Suprapubic skin (tissue), 4 donors: ENCODE measurements at regions not wholly inside any gene's neighbourhood (a gene's known extent, or its start where the extent isn't known, plus 50 kb on each side); places are given as distances from the start of the nearest gene placed in this dataset.

Experiments
- DNase-seq, 2 donors: peaks; one replicate each; pipeline ENCODE4 v3.0.0-alpha.2; 2019; ENCODE audit warnings: low spot score in 2 of 2
- H3K27ac ChIP-seq: fragments of 200-600 bp; sonication (generic); one replicate; pipeline ENCODE4 v1.5.1; 2019
- H3K27me3 ChIP-seq: fragments of 200-600 bp; sonication (generic); one replicate; pipeline ENCODE4 v1.5.1; 2019
- H3K36me3 ChIP-seq: fragments of 200-600 bp; sonication (generic); one replicate; pipeline ENCODE4 v1.5.1; 2019
- H3K4me1 ChIP-seq: fragments of 200-600 bp; sonication (generic); one replicate; pipeline ENCODE4 v1.5.1; 2019
- H3K4me3 ChIP-seq: fragments of 200-600 bp; sonication (generic); one replicate; pipeline ENCODE4 v1.5.1; 2019; ENCODE audit warnings: mild to moderate bottlenecking
- H3K9me3 ChIP-seq: fragments of 200-600 bp; sonication (generic); one replicate; pipeline ENCODE4 v1.5.1; 2019
- CTCF ChIP-seq, 2 donors: fragments of 200-600 bp in 1 of 2; fragments of 450-650 bp in 1 of 2; sonication (generic) in 1 of 2; IDR thresholded peaks; one replicate each; pipeline ENCODE4 v1.5.1; 2016 to 2019; ENCODE audit warnings: antibody characterized with exemption in 2 of 2, mild to moderate bottlenecking in 1 of 2, moderate library complexity in 1 of 2
- EP300 ChIP-seq: sonication (generic); formaldehyde crosslinking; IDR thresholded peaks from one replicate; pipeline ENCODE4 v1.6.1; 2017; ENCODE audit warnings: antibody characterized with exemption
- POLR2A ChIP-seq, 2 donors: fragments of 450-650 bp; IDR thresholded peaks; one replicate each; pipeline ENCODE4 v1.6.1; 2017; ENCODE audit warnings: antibody characterized with exemption in 2 of 2, mild to moderate bottlenecking in 2 of 2, moderate library complexity in 2 of 2
- POLR2AphosphoS5 ChIP-seq, 3 donors: sonication (generic); formaldehyde crosslinking; IDR thresholded peaks; one replicate each; pipeline ENCODE4 v1.6.1; 2017; ENCODE audit warnings: antibody characterized with exemption in 3 of 3
- WGBS: methylation state at CpG from one replicate; pipeline ENCODE4 v1.1.5; 2018; 5-methylcytosine and 5-hydroxymethylcytosine counted together

- Histone ChIP-seq H3K27ac (no peak overlapping the region), H3K4me1 (peaks cover 11% of the 10 kb centered on the region), H3K4me3 (no peak overlapping the region), H3K27me3 (no peaks in the 10 kb centered on the region), H3K9me3 (no peaks in the 10 kb centered on the region), H3K36me3 (no peaks in the 10 kb centered on the region)
- TF ChIP-seq POLR2AphosphoS5 (IDR thresholded peaks at IDR 0.05) (no peak), EP300 (no peak), POLR2A (IDR thresholded peaks at IDR 0.05) (no peak), CTCF (IDR thresholded peaks at IDR 0.05) (no peak)
- 55% methylated on average over 5 of the region's 5 CpGs for WGBS
- DNase-seq: no peak
Measured at GRCh38 chr9:129365196-129365595, 187.1 kb upstream of the IER5L start.

- H3K36me3 ChIP-seq: no peaks in the 10 kb centered on the region
- DNase-seq: peak in 1 of 2 donors; percentile 46
- no peak overlapping the region for H3K4me3 ChIP-seq
- no peaks in the 10 kb centered on the region for H3K9me3 ChIP-seq
- 92% methylated on average over 10 of the region's 10 CpGs for WGBS
- peaks cover 11% of the 10 kb centered on the region for H3K4me1 ChIP-seq
- H3K27me3 ChIP-seq: no peaks in the 10 kb centered on the region
- TF ChIP-seq POLR2A (IDR thresholded peaks at IDR 0.05) (no peak), POLR2AphosphoS5 (IDR thresholded peaks at IDR 0.05) (no peak), CTCF (IDR thresholded peaks at IDR 0.05) (no peak), EP300 (no peak)
- no peak overlapping the region for H3K27ac ChIP-seq
Measured at GRCh38 chr9:129363216-129363873, 185.3 kb upstream of the IER5L start.

GRCh38 chr9:129362287-129363000 is 184.4 kb upstream of the IER5L start:
- no peak for DNase-seq
- Histone ChIP-seq H3K9me3 (no peaks in the 10 kb centered on the region), H3K4me1 (peaks cover 11% of the 10 kb centered on the region), H3K4me3 (no peak overlapping the region), H3K36me3 (no peaks in the 10 kb centered on the region), H3K27me3 (no peaks in the 10 kb centered on the region), H3K27ac (no peak overlapping the region)
- TF ChIP-seq POLR2AphosphoS5 (IDR thresholded peaks at IDR 0.05) (peak in 1 of 3 donors; percentile 17), CTCF (IDR thresholded peaks at IDR 0.05) (no peak)
- 44% methylated on average over 15 of the region's 15 CpGs for WGBS

GRCh38 chr9:129361196-129361595 is 183.1 kb upstream of the IER5L start:
- no peaks in the 10 kb centered on the region for H3K27me3 ChIP-seq
- peaks cover 11% of the 10 kb centered on the region for H3K4me1 ChIP-seq
- H3K4me3 ChIP-seq: no peak overlapping the region
- H3K27ac ChIP-seq: no peak overlapping the region
- no peak for TF ChIP-seq EP300
- no peak for TF ChIP-seq POLR2A (IDR thresholded peaks at IDR 0.05)
- TF ChIP-seq CTCF (IDR thresholded peaks at IDR 0.05): no peak
- 93% methylated on average over 21 of the region's 21 CpGs for WGBS
- no peaks in the 10 kb centered on the region for H3K9me3 ChIP-seq
- DNase-seq: peak in 1 of 2 donors; percentile 36
- H3K36me3 ChIP-seq: no peaks in the 10 kb centered on the region

- WGBS: 79% methylated on average over 10 of the region's 12 CpGs
- DNase-seq: peak in 1 of 2 donors; percentile 42
- TF ChIP-seq POLR2A (IDR thresholded peaks at IDR 0.05) (no peak), CTCF (IDR thresholded peaks at IDR 0.05) (no peak), POLR2AphosphoS5 (IDR thresholded peaks at IDR 0.05) (no peak), EP300 (no peak)
- Histone ChIP-seq H3K27me3 (no peaks in the 10 kb centered on the region), H3K36me3 (no peaks in the 10 kb centered on the region), H3K27ac (no peak overlapping the region), H3K9me3 (no peaks in the 10 kb centered on the region), H3K4me1 (peaks cover 11% of the 10 kb centered on the region), H3K4me3 (no peak overlapping the region)
Measured at GRCh38 chr9:129359916-129360536, 182.0 kb upstream of the IER5L start.
